NT2/D1 (cell line): ENCODE measurements at regions not wholly inside any gene's neighbourhood (a gene's known extent, or its start where the extent isn't known, plus 50 kb on each side); places are given as distances from the start of the nearest gene placed in this dataset.

Experiments
- DNase-seq: peaks from one replicate; pipeline ENCODE4 v3.0.0-alpha.2; 2011; ENCODE audit warnings: low read depth, low spot score
- H3K27me3 ChIP-seq: 2 replicates; pipeline ENCODE4 v1.6.0; 2011; ENCODE audit warnings: mild to moderate bottlenecking; ENCODE audit not compliant: insufficient read length, insufficient read depth
- H3K36me3 ChIP-seq: 2 replicates; pipeline ENCODE4 v1.6.1; 2011; ENCODE audit warnings: mild to moderate bottlenecking, low read length, mixed read lengths; ENCODE audit not compliant: insufficient read depth, insufficient read length
- H3K4me1 ChIP-seq: 2 replicates; pipeline ENCODE4 v1.5.1; 2011; ENCODE audit not compliant: insufficient read depth, insufficient read length
- H3K4me3 ChIP-seq: 2 replicates; pipeline ENCODE4 v1.5.1; 2011; ENCODE audit warnings: low read depth; ENCODE audit not compliant: insufficient read length
- H3K9ac ChIP-seq: 2 replicates; pipeline ENCODE4 v1.6.0; 2011; ENCODE audit warnings: low read depth; ENCODE audit not compliant: insufficient read length
- H3K9me3 ChIP-seq: 2 replicates; pipeline ENCODE4 v1.5.1; 2011; ENCODE audit warnings: mild to moderate bottlenecking, low read length; ENCODE audit not compliant: insufficient read depth
- SUZ12 ChIP-seq: IDR thresholded peaks from 2 replicates; pipeline ENCODE4 v1.6.1; 2011; ENCODE audit not compliant: insufficient read length, insufficient read depth; ENCODE audit errors: extremely low read depth
- YY1 ChIP-seq: IDR thresholded peaks from 2 replicates; pipeline ENCODE4 v1.6.1; 2011; ENCODE audit not compliant: insufficient read length, insufficient read depth
- ZNF274 ChIP-seq: IDR thresholded peaks from 2 replicates; pipeline ENCODE4 v1.6.1; 2011; ENCODE audit warnings: mild to moderate bottlenecking, low read depth, low read length

DNA sequence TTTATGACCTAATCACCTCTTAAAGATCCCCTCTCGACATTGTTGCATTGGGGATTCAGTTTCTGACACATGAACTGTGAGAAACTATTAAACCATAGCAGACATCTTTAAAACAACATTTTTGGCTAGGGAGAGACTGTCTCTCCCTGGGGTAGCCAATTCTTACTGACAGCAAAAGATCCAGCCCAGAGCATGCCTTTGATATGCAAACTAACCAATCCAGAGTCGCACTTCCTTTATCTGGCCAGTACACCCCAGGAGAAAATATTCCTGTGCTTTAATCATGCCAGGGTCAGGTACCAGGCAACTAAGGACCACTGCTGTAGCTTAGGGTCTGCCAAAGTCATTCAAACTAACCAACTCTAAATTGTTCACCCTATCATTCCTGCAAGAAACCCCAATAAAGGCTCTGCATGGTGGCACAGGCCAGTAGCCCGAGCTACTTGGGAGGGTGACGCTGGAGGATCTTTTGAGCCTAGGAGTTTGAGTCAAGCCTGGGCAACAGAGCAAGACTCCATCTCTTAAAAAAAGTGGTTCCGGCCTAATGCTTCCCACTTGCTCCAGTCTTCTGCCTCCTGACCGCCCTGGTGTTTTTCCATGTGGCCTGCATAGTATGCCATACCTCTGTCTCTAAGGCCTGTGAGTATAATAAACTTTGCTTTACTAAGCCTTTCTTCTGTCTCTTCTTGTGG lies 62.3 kb upstream of the DAPK1 start:
- TF ChIP-seq ZNF274 (no peak), SUZ12 (no peak), YY1 (no peak)
- H3K4me1 ChIP-seq = no peaks in the 10 kb centered on the region
- no peak overlapping the region for H3K9ac ChIP-seq
- DNase-seq = no peak
- H3K4me3 ChIP-seq = no peak overlapping the region
- no peaks in the 10 kb centered on the region for H3K9me3 ChIP-seq
- no peaks in the 10 kb centered on the region for H3K36me3 ChIP-seq
- no peaks in the 10 kb centered on the region for H3K27me3 ChIP-seq

DNA sequence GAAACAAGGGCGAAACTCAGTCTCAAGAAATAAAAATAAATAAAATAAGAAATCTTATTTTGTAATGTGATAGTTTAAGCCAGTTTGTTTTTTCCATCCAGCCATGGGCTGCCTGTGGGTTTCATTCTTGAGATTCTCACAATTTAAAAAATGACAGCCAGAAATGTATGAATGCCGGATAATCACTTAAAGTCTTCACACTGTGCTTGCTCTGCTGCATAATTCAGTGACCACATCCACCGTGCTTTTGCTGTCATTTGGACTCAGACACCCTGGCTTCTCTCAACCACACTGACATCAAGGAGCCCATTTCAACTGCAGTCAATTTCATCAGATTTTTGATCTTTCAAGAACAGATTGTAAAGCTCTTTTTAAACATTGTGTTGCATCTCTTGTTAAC lies 61.0 kb upstream of the DAPK1 start:
- H3K27me3 ChIP-seq = no peaks in the 10 kb centered on the region
- no peaks in the 10 kb centered on the region for H3K4me1 ChIP-seq
- no peak overlapping the region for H3K9ac ChIP-seq
- no peaks in the 10 kb centered on the region for H3K36me3 ChIP-seq
- TF ChIP-seq ZNF274 = no peak
- no peak for TF ChIP-seq SUZ12
- TF ChIP-seq YY1 = no peak
- DNase-seq = no peak
- H3K9me3 ChIP-seq = peaks cover 4% of the 10 kb centered on the region; the same call in 1 of the 2 replicates
- H3K4me3 ChIP-seq = no peak overlapping the region

DNA sequence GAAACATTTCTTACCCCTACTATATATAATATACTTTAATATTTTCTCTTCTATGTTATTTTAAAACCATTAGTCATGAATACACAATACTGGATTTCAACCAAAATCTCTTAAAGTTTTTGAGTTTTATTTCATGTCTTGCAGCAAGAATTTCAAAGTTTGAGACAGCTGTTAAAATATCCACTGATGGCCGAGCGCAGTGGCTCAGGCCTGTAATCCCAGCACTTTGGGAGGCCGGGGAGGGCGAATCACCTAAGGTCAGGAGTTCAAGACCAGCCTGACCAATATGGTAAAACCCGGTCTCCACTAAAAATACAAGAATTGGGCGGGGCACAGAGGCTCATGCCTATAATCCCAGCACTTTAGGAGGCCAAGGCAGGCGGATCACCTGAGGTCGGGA lies 59.7 kb upstream of the DAPK1 start:
- Histone ChIP-seq H3K4me1 (no peaks in the 10 kb centered on the region), H3K9me3 (peaks cover 5% of the 10 kb centered on the region; the same call in 1 of the 2 replicates), H3K4me3 (no peak overlapping the region), H3K9ac (no peak overlapping the region), H3K36me3 (no peaks in the 10 kb centered on the region), H3K27me3 (no peaks in the 10 kb centered on the region)
- TF ChIP-seq SUZ12 (no peak), YY1 (no peak), ZNF274 (no peak)
- no peak for DNase-seq

DNA sequence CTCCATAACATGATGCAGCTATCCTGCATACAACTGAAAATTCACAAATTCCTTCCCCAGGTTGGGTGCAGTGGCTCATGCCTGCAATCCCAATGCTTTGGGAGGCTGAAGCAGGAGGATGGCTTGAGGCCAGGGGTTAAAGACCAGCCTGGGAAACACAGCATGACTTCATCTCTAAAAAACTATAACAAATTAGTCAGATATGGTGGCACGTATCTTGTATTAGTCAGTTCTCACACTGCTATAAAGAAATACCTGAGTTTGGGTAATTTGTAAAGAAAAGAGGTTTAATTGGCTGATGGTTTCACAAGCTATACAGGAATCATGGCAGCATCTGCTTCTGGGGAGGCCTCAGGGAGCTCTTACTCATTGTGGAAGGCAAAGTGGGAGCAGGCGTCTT lies 56.4 kb upstream of the DAPK1 start:
- TF ChIP-seq SUZ12 (no peak), ZNF274 (no peak), YY1 (no peak)
- Histone ChIP-seq H3K4me3 (no peak overlapping the region), H3K36me3 (no peaks in the 10 kb centered on the region), H3K4me1 (no peaks in the 10 kb centered on the region), H3K9me3 (peaks cover 5% of the 10 kb centered on the region; the same call in 1 of the 2 replicates), H3K9ac (no peak overlapping the region), H3K27me3 (no peaks in the 10 kb centered on the region)
- DNase-seq = no peak

DNA sequence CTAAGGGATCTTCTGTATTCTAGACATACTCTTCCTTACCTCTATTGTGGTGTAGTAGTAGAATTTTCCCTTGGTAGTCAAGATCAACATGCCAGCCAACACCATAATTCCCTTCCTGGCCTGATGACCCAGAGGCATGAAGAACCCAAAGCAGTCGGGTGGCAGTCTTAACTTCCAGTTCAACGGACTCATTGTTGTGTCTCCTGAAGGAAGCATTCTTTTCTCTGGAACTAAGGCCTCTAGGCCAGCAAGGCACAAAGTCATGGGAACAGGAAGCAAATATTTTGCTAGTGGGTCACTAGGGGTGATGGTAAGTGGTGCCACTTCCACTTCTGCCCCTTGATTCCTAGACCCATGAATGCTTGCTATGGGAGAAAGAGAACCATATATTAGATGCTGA lies 55.2 kb upstream of the DAPK1 start:
- Histone ChIP-seq H3K9ac (no peak overlapping the region), H3K4me1 (no peaks in the 10 kb centered on the region), H3K9me3 (peaks cover 5% of the 10 kb centered on the region; the same call in 1 of the 2 replicates), H3K4me3 (no peak overlapping the region), H3K36me3 (no peaks in the 10 kb centered on the region), H3K27me3 (no peaks in the 10 kb centered on the region)
- DNase-seq = no peak
- no peak for TF ChIP-seq SUZ12

DNA sequence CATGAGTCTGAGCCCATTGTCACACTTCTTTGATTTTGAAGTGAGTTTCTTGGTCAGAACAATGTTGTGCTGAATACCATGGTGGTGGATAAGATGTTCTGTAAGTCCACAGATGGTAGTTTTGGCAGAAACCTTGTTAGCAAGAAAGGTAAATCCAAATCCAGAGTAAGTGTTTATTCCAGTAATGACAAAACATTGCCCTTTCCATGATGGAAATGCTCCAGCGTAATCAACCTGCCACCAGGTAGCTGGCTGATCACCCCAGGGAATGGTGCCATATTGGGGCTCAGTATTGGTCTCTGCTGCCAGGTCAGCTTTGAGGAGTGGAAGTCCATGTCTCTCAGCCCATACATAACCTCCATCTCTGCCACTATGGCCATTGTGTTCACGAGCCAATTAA lies 54.7 kb upstream of the DAPK1 start:
- Histone ChIP-seq H3K27me3 (no peaks in the 10 kb centered on the region), H3K9ac (no peak overlapping the region), H3K36me3 (no peaks in the 10 kb centered on the region), H3K9me3 (peaks cover 5% of the 10 kb centered on the region; the same call in 1 of the 2 replicates), H3K4me1 (no peaks in the 10 kb centered on the region), H3K4me3 (no peak overlapping the region)
- DNase-seq = no peak
- TF ChIP-seq ZNF274 (no peak), YY1 (no peak), SUZ12 (no peak)

DNA sequence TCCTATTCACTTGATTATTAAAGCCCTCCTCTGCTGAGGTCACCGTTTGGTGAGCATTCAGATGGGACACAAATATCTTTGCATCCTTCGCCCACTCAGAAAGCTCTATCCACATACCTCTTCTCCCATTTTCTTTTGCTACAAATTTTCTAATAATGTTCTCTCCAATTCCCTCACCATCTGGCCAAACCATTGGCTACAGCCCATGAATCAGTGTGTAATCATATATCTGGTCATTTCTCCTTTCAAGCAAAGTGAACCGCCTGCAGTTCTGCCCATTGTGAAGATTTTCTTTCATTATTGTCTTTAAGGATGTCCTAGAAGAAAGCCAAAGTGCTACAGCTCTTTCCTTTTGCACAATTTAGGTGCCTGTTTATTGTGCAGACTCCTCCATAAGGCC lies 54.2 kb upstream of the DAPK1 start:
- Histone ChIP-seq H3K9me3 (peaks cover 5% of the 10 kb centered on the region; the same call in 1 of the 2 replicates), H3K4me1 (no peaks in the 10 kb centered on the region), H3K36me3 (no peaks in the 10 kb centered on the region), H3K9ac (no peak overlapping the region), H3K27me3 (no peaks in the 10 kb centered on the region), H3K4me3 (no peak overlapping the region)
- no peak for DNase-seq
- TF ChIP-seq YY1 = no peak
- TF ChIP-seq ZNF274 = no peak
- TF ChIP-seq SUZ12 = no peak
